Esophagus squamous epithelium (tissue), 4 donors: ENCODE measurements at regions not wholly inside any gene's neighbourhood (a gene's known extent, or its start where the extent isn't known, plus 50 kb on each side); places are given as distances from the start of the nearest gene placed in this dataset.

Experiments used
- POLR2A ChIP-seq, 4 donors: fragments of 450-650 bp; IDR thresholded peaks; one replicate each; pipeline ENCODE4 v1.6.1; 2017; ENCODE audit warnings: antibody characterized with exemption in 4 of 4, mild to moderate bottlenecking in 4 of 4, moderate library complexity in 3 of 4
- TF ChIP-seq, protein P1 (sequence below), 6 experiments: fragments of 450-650 bp in 4 of 6; fragments of 200-600 bp in 2 of 6; sonication (generic) in 2 of 6; IDR thresholded peaks; one replicate each; pipeline ENCODE4 v1.5.1; 2016 to 2019; ENCODE audit warnings: antibody characterized with exemption in 6 of 6, mild to moderate bottlenecking in 4 of 6, moderate library complexity in 4 of 6

DNA sequence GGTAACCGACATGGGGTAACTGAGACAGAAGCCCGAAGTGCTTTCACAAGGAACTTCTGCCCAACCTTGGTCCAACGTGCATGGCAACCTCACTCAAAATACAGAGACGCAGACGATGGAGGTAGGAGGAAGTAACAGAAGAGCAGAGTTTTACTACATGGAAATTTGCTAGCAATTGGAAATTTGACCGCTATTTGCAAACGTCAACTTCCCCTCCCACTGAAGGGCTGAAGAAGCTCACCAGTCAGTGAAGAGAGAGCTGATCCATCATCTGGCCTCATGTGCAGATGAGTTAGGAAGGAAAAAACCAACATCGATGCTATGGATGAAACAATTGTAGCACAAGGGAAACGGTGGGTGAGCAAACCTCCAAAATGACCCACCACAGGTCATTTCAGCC, 196.7 kb downstream of the RGS3 start:
- TF ChIP-seq, protein P1, sequence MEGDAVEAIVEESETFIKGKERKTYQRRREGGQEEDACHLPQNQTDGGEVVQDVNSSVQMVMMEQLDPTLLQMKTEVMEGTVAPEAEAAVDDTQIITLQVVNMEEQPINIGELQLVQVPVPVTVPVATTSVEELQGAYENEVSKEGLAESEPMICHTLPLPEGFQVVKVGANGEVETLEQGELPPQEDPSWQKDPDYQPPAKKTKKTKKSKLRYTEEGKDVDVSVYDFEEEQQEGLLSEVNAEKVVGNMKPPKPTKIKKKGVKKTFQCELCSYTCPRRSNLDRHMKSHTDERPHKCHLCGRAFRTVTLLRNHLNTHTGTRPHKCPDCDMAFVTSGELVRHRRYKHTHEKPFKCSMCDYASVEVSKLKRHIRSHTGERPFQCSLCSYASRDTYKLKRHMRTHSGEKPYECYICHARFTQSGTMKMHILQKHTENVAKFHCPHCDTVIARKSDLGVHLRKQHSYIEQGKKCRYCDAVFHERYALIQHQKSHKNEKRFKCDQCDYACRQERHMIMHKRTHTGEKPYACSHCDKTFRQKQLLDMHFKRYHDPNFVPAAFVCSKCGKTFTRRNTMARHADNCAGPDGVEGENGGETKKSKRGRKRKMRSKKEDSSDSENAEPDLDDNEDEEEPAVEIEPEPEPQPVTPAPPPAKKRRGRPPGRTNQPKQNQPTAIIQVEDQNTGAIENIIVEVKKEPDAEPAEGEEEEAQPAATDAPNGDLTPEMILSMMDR (IDR thresholded peaks at IDR 0.05) = no peak
- no peak for TF ChIP-seq POLR2A (IDR thresholded peaks at IDR 0.05)
